IMR-90 (cell line): ENCODE measurements at regions not wholly inside any gene's neighbourhood (a gene's known extent, or its start where the extent isn't known, plus 50 kb on each side); places are given as distances from the start of the nearest gene placed in this dataset.

ENCODE experiments used
- ATAC-seq: fragments of 200-7000 bp; cut with Tn5 transposase; 2 replicates; pipeline ENCODE4 v1.9.1; 2020; ENCODE audit warnings: low read depth, mild to moderate bottlenecking, moderate library complexity
- BruUV-seq: library from RNA; stranded (reverse); fragments of 400-500 nt; replicated peaks from 2 replicates; lab custom pipeline; 2021; lab: Mats Ljungman, UMichigan
- CTCF ChIA-PET: fragments of 300-600 bp; formaldehyde crosslinking; extraction: SDS; loops from one replicate; lab custom pipeline; 2021; ENCODE audit warnings: antibody characterized with exemption; lab: Yijun Ruan, JAX
- POLR2A ChIA-PET: fragments of 300-600 bp; sonication (Branson Sonifier 250); formaldehyde crosslinking; loops from one replicate; lab custom pipeline; 2022; ENCODE audit warnings: antibody characterized with exemption; ENCODE audit not compliant: unreplicated experiment; lab: Charles Lee
- DNase-seq: peaks from one replicate; pipeline ENCODE4 v3.0.0; 2013
- H2AFZ ChIP-seq: replicated peaks from 2 replicates; pipeline ENCODE3; 2013; ENCODE audit warnings: low read length, mild to moderate bottlenecking; ENCODE audit not compliant: poor library complexity
- H2AK5ac ChIP-seq: 2 replicates; pipeline ENCODE4 v1.6.1; 2013; ENCODE audit warnings: low read depth, low read length, inconsistent platforms
- H2AK9ac ChIP-seq: replicated peaks from 2 replicates; pipeline ENCODE3; 2013; ENCODE audit warnings: mild to moderate bottlenecking, low read depth, low read length, moderate library complexity; ENCODE audit not compliant: poor library complexity
- H2BK120ac ChIP-seq: 2 replicates; pipeline ENCODE4 v1.6.1; 2013; ENCODE audit warnings: low read depth, low read length, inconsistent platforms
- H2BK15ac ChIP-seq: 3 replicates; pipeline ENCODE4 v1.6.1; 2013; ENCODE audit warnings: low read depth, low read length, inconsistent platforms
- H2BK20ac ChIP-seq: 2 replicates; pipeline ENCODE4 v1.6.1; 2013; ENCODE audit warnings: low read depth, mild to moderate bottlenecking, inconsistent platforms, low read length, moderate library complexity
- H2BK5ac ChIP-seq: 2 replicates; pipeline ENCODE4 v1.6.1; 2013; ENCODE audit warnings: mild to moderate bottlenecking, low read depth, low read length, inconsistent platforms; ENCODE audit not compliant: poor library complexity, severe bottlenecking
- H3K14ac ChIP-seq: replicated peaks from 2 replicates; pipeline ENCODE4 v1.6.1; 2013; ENCODE audit warnings: low read depth, low read length, inconsistent platforms
- H3K18ac ChIP-seq: 2 replicates; pipeline ENCODE4 v1.6.1; 2013; ENCODE audit warnings: low read depth, low read length, control low read depth
- H3K23ac ChIP-seq: 2 replicates; pipeline ENCODE4 v1.6.1; 2013; ENCODE audit warnings: low read depth, low read length, inconsistent platforms
- H3K27ac ChIP-seq: 2 replicates; pipeline ENCODE4 v1.5.1; 2013; ENCODE audit warnings: mild to moderate bottlenecking, control low read depth, low read length; ENCODE audit not compliant: insufficient read depth
- H3K27me3 ChIP-seq: 2 replicates; pipeline ENCODE4 v1.6.1; 2013; ENCODE audit warnings: low read length; ENCODE audit not compliant: control insufficient read depth, insufficient read depth
- H3K36me3 ChIP-seq: 2 replicates; pipeline ENCODE4 v1.6.1; 2013; ENCODE audit warnings: low read length, mixed read lengths; ENCODE audit not compliant: control insufficient read depth, insufficient read depth
- H3K4ac ChIP-seq: 2 replicates; pipeline ENCODE4 v1.6.1; 2013; ENCODE audit warnings: low read depth, low read length, inconsistent platforms
- H3K4me1 ChIP-seq: 2 replicates; pipeline ENCODE4 v1.6.1; 2013; ENCODE audit warnings: low read length, mixed read lengths; ENCODE audit not compliant: control insufficient read depth, insufficient read depth
- H3K4me2 ChIP-seq: 2 replicates; pipeline ENCODE4 v1.6.1; 2013; ENCODE audit warnings: low read depth, mild to moderate bottlenecking, control low read depth, low read length, moderate library complexity
- H3K4me3 ChIP-seq: 2 replicates; pipeline ENCODE4 v1.5.1; 2013; ENCODE audit warnings: low read depth, mild to moderate bottlenecking, control low read depth, low read length, moderate library complexity; ENCODE audit not compliant: insufficient read depth
- H3K56ac ChIP-seq: 2 replicates; pipeline ENCODE4 v1.6.1; 2013; ENCODE audit warnings: low read length, inconsistent platforms; ENCODE audit not compliant: insufficient read depth; ENCODE audit errors: extremely low read depth
- H3K79me1 ChIP-seq, 2 experiments: 2 replicates each; pipeline ENCODE4 v1.6.1; 2013; ENCODE audit warnings: low read length in 2 of 2, inconsistent platforms in 1 of 2, low read depth in 1 of 2
- H3K9ac ChIP-seq: 2 replicates; pipeline ENCODE4 v1.6.1; 2013; ENCODE audit warnings: low read depth, low read length, control low read depth
- H3K9me1 ChIP-seq: 2 replicates; pipeline ENCODE4 v1.6.1; 2013; ENCODE audit warnings: low read length, inconsistent platforms; ENCODE audit not compliant: insufficient read depth
- H3K9me3 ChIP-seq: 2 replicates; pipeline ENCODE4 v1.6.1; 2013; ENCODE audit warnings: low read length; ENCODE audit not compliant: control insufficient read depth, insufficient read depth
- H4K20me1 ChIP-seq: 2 replicates; pipeline ENCODE4 v1.6.1; 2013; ENCODE audit warnings: low read length, inconsistent platforms; ENCODE audit not compliant: insufficient read depth
- H4K5ac ChIP-seq: 2 replicates; pipeline ENCODE4 v1.6.1; 2013; ENCODE audit warnings: mild to moderate bottlenecking, low read depth, low read length, control low read depth
- H4K8ac ChIP-seq, 2 experiments: 2 replicates each; pipeline ENCODE4 v1.6.1; 2013; ENCODE audit warnings: low read depth in 2 of 2, low read length in 2 of 2, control low read depth in 1 of 2, inconsistent platforms in 1 of 2
- H4K91ac ChIP-seq: 2 replicates; pipeline ENCODE4 v1.6.1; 2013; ENCODE audit warnings: low read depth, low read length, inconsistent platforms; ENCODE audit not compliant: insufficient read depth
- MAFK ChIP-seq: IDR thresholded peaks from 2 replicates; pipeline ENCODE4 v1.6.1; 2012; ENCODE audit warnings: low read depth, low read length, improper control_type of control experiment
- MXI1 ChIP-seq: IDR thresholded peaks from 2 replicates; pipeline ENCODE4 v1.6.1; 2012; ENCODE audit warnings: low read depth, mild to moderate bottlenecking, low read length, moderate library complexity, borderline replicate concordance
- RAD21 ChIP-seq: IDR thresholded peaks from 2 replicates; pipeline ENCODE4 v1.6.1; 2012; ENCODE audit warnings: low read length, improper control_type of control experiment
- WGBS, 2 experiments: methylation state at CpG; one replicate each; pipeline versions ENCODE4 v1.1.5 to v1.1.7; 2013; ENCODE audit warnings: missing lambda C conversion rate in 2 of 2; ENCODE audit not compliant: insufficient read length in 1 of 2; ENCODE audit errors: extremely low coverage in 2 of 2; 5-methylcytosine and 5-hydroxymethylcytosine counted together
- dilution Hi-C: fragments of 300-500 bp; cut with HindIII; formaldehyde crosslinking; loops from one replicate; pipeline ENCODE4 v1.14.3; 2018; ENCODE audit warnings: low sequenced_read_pairs; ENCODE audit not compliant: unreplicated experiment
- in situ Hi-C: fragments of 300-500 bp; cut with MboI; formaldehyde crosslinking; loops from 3 replicates; pipeline ENCODE4 v1.14.3; 2019; ENCODE audit warnings: low sequenced_read_pairs, inconsistent platforms, mixed read lengths
- intact Hi-C: fragments of 100-400 bp; cut with micrococcal nuclease; formaldehyde crosslinking; loops from 2 replicates; pipeline ENCODE4 v1.10.0; 2022
- TF ChIP-seq, protein P1 (sequence below): fragments of 150-350 bp; IDR thresholded peaks from 2 replicates; pipeline ENCODE4 v1.6.1; 2016; ENCODE audit warnings: low read depth, mild to moderate bottlenecking, low read length, moderate library complexity, borderline replicate concordance
- TF ChIP-seq, protein P2 (sequence below): conservative IDR thresholded peaks from 2 replicates; pipeline ENCODE4 v1.5.1; 2012; ENCODE audit warnings: mild to moderate bottlenecking, low read depth, low read length, improper control_type of control experiment

DNA sequence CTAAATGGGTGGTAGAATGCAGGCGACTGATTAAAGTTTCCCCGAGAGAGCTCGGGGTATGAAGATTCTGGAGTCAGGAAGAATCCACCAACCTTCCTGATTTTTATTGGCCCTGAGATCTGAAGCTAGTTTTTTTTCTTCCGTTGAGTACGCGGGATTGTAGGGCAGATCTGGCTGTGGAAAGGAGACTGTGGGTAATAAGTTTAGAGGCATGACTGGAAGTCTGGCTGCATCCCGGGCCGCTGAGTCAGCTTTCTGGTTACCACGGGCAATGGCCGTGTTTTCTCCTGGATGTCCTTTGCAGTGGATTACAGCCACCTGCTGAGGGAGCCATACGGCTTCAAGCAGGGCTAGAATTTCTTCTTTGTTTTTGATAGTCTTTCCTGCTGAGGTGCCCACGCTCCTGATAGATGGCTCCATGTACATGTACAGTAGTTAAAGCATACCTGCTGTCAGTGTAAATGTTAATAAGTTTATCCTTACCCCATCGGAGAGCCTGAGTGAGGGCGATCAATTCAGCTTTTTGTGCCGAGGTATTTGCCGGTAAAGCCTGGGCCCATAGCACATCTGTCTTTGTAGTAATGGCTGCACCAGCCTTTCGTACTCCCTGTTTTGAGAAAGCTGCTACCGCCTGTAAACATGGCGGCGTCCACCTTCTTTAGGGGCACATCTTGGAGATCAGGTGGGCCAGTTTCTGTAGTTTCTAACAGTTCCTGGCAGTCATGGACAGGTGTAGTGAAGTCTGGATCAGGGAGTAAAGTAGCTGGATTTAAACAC, 154.0 kb downstream of the TRIM27 start:
- WGBS, 2 experiments, result 0% methylated on average over 3 of the region's 20 CpGs; no CpG with 5 or more reads in 1 of the 2 experiments

More for the DNA sequence above, 154.0 kb downstream of the TRIM27 start:
- H3K4ac ChIP-seq, result no peak overlapping the region
- H2BK15ac ChIP-seq, result no peak overlapping the region
- dilution Hi-C loops (no loop called here), intact Hi-C loops (no loop called here), in situ Hi-C loops (no loop called here)
- H3K9me1 ChIP-seq, result no peaks in the 10 kb centered on the region
- CTCF ChIA-PET, result no interaction called here
- no peak overlapping the region for H4K5ac ChIP-seq
- H2AFZ ChIP-seq, result no peak overlapping the region
- H3K14ac ChIP-seq, result no peak overlapping the region
- no peak overlapping the region for H2AK5ac ChIP-seq
- no peaks in the 10 kb centered on the region for H4K20me1 ChIP-seq
- H3K56ac ChIP-seq, result no peak overlapping the region
- H2BK20ac ChIP-seq, result no peak overlapping the region
- peak; percentile 20 for DNase-seq
- peaks cover 61% of the 10 kb centered on the region for H3K27me3 ChIP-seq
- H2BK5ac ChIP-seq, result no peak overlapping the region
- H3K36me3 ChIP-seq, result no peaks in the 10 kb centered on the region
- H3K27ac ChIP-seq, result no peak overlapping the region
- H3K9me3 ChIP-seq, result no peaks in the 10 kb centered on the region
- no peaks in the 10 kb centered on the region for H3K4me1 ChIP-seq
- no peak for ATAC-seq
- no peak overlapping the region for H3K4me2 ChIP-seq
- no peak overlapping the region for H3K9ac ChIP-seq
- BruUV-seq, result no TSS peak
- no peak overlapping the region for H3K4me3 ChIP-seq
- POLR2A ChIA-PET, result no interaction called here
- no peaks in the 10 kb centered on the region for H3K79me1 ChIP-seq
- H3K23ac ChIP-seq, result no peak overlapping the region
- H2BK120ac ChIP-seq, result no peak overlapping the region
- no peak overlapping the region for H2AK9ac ChIP-seq
- no peak overlapping the region for H3K18ac ChIP-seq
- TF ChIP-seq MAFK (peak; percentile 72), MXI1 (no peak), RAD21 (peak; percentile 20; the same call in 1 of the 2 replicates)
- TF ChIP-seq, protein P1, sequence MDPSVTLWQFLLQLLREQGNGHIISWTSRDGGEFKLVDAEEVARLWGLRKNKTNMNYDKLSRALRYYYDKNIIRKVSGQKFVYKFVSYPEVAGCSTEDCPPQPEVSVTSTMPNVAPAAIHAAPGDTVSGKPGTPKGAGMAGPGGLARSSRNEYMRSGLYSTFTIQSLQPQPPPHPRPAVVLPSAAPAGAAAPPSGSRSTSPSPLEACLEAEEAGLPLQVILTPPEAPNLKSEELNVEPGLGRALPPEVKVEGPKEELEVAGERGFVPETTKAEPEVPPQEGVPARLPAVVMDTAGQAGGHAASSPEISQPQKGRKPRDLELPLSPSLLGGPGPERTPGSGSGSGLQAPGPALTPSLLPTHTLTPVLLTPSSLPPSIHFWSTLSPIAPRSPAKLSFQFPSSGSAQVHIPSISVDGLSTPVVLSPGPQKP, result no peak
- TF ChIP-seq, protein P2, sequence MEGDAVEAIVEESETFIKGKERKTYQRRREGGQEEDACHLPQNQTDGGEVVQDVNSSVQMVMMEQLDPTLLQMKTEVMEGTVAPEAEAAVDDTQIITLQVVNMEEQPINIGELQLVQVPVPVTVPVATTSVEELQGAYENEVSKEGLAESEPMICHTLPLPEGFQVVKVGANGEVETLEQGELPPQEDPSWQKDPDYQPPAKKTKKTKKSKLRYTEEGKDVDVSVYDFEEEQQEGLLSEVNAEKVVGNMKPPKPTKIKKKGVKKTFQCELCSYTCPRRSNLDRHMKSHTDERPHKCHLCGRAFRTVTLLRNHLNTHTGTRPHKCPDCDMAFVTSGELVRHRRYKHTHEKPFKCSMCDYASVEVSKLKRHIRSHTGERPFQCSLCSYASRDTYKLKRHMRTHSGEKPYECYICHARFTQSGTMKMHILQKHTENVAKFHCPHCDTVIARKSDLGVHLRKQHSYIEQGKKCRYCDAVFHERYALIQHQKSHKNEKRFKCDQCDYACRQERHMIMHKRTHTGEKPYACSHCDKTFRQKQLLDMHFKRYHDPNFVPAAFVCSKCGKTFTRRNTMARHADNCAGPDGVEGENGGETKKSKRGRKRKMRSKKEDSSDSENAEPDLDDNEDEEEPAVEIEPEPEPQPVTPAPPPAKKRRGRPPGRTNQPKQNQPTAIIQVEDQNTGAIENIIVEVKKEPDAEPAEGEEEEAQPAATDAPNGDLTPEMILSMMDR, result 0 out of 2 replicates have a peak, but pooled peaks have one; percentile 24
- no peak overlapping the region for H4K91ac ChIP-seq
- H4K8ac ChIP-seq, result no peak overlapping the region
